ENCODE measurements at regions not wholly inside any gene's neighbourhood (a gene's known extent, or its start where the extent isn't known, plus 50 kb on each side); places are given as distances from the start of the nearest gene placed in this dataset.

GRCh38 chr9:91066856-91067255, 265.2 kb downstream of the SYK start:
- no peaks in the 10 kb centered on the region for H3F3A ChIP-seq (replicated peaks; ENCODE audit: low read depth)
- no peak overlapping the region for H3K27ac Mint-ChIP-seq
- no peaks in the 10 kb centered on the region for H3K27me3 ChIP-seq (ENCODE audit: insufficient read depth)
- H3K79me2 ChIP-seq (replicated peaks; ENCODE audit: insufficient read depth): no peaks in the 10 kb centered on the region
- H3K4me3 Mint-ChIP-seq: no peak overlapping the region
- H3K4me2 ChIP-seq: no peak overlapping the region
- peaks cover 4% of the 10 kb centered on the region for H3K4me1 Mint-ChIP-seq
- ATAC-seq (no peak), DNase-seq (ENCODE audit: low spot score) (no peak)
- 0 out of 2 replicates have a peak, but pooled peaks cover 2% of the 10 kb centered on the region for H3K9me2 ChIP-seq (ENCODE audit: insufficient read depth)
- H2AFZ ChIP-seq: no peak overlapping the region
- H3K4me1 ChIP-seq (ENCODE audit: insufficient read depth): no peaks in the 10 kb centered on the region
- H3K4me3 ChIP-seq: no peak overlapping the region
- no peak for TF ChIP-seq JUNB (IDR thresholded peaks at IDR 0.05; ENCODE audit: unreplicated experiment)
- TF ChIP-seq ZNF114 (CRISPR knock-in tag; IDR thresholded peaks at IDR 0.05): no peak
- TF ChIP-seq CTCF (conservative IDR thresholded peaks at IDR 0.05; ENCODE audit: low read depth in 2 of 2): no peak
- TF ChIP-seq, protein P1, sequence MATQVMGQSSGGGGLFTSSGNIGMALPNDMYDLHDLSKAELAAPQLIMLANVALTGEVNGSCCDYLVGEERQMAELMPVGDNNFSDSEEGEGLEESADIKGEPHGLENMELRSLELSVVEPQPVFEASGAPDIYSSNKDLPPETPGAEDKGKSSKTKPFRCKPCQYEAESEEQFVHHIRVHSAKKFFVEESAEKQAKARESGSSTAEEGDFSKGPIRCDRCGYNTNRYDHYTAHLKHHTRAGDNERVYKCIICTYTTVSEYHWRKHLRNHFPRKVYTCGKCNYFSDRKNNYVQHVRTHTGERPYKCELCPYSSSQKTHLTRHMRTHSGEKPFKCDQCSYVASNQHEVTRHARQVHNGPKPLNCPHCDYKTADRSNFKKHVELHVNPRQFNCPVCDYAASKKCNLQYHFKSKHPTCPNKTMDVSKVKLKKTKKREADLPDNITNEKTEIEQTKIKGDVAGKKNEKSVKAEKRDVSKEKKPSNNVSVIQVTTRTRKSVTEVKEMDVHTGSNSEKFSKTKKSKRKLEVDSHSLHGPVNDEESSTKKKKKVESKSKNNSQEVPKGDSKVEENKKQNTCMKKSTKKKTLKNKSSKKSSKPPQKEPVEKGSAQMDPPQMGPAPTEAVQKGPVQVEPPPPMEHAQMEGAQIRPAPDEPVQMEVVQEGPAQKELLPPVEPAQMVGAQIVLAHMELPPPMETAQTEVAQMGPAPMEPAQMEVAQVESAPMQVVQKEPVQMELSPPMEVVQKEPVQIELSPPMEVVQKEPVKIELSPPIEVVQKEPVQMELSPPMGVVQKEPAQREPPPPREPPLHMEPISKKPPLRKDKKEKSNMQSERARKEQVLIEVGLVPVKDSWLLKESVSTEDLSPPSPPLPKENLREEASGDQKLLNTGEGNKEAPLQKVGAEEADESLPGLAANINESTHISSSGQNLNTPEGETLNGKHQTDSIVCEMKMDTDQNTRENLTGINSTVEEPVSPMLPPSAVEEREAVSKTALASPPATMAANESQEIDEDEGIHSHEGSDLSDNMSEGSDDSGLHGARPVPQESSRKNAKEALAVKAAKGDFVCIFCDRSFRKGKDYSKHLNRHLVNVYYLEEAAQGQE (IDR thresholded peaks at IDR 0.05; ENCODE audit: unreplicated experiment): no peak
- TF ChIP-seq CREB1 (CRISPR knock-in tag; IDR thresholded peaks at IDR 0.05; ENCODE audit: low read depth): no peak
- TF ChIP-seq ZNF331 (CRISPR knock-in tag; IDR thresholded peaks at IDR 0.05; ENCODE audit: low read depth): no peak
- no peak for TF ChIP-seq ETS1 (IDR thresholded peaks at IDR 0.05)
- H3K36me3 Mint-ChIP-seq (ENCODE audit: low read depth): peaks cover 3% of the 10 kb centered on the region; the same call in 1 of the 3 replicates
- H3K27ac ChIP-seq (ENCODE audit: low read depth): no peak overlapping the region
- H3K36me3 ChIP-seq (ENCODE audit: insufficient read depth): no peaks in the 10 kb centered on the region
- H3K9me3 Mint-ChIP-seq: peaks cover 2% of the 10 kb centered on the region; the same call in 1 of the 3 replicates
- peaks cover 6% of the 10 kb centered on the region for H3K27me3 Mint-ChIP-seq (ENCODE audit: insufficient read depth, low read depth, poor library complexity)
- no peaks in the 10 kb centered on the region for H4K20me1 ChIP-seq (replicated peaks; ENCODE audit: insufficient read depth)

- H3K36me3 Mint-ChIP-seq (ENCODE audit: low read depth): peaks cover 3% of the 10 kb centered on the region; the same call in 1 of the 3 replicates
- Histone ChIP-seq H3K4me1 (ENCODE audit: insufficient read depth) (no peaks in the 10 kb centered on the region), H3F3A (replicated peaks; ENCODE audit: low read depth) (no peaks in the 10 kb centered on the region), H3K79me2 (replicated peaks; ENCODE audit: insufficient read depth) (no peaks in the 10 kb centered on the region), H3K9me2 (ENCODE audit: insufficient read depth) (no peaks in the 10 kb centered on the region), H3K27ac (ENCODE audit: low read depth) (no peak overlapping the region), H3K36me3 (ENCODE audit: insufficient read depth) (no peaks in the 10 kb centered on the region), H3K4me2 (no peak overlapping the region), H3K4me3 (no peak overlapping the region), H3K27me3 (ENCODE audit: insufficient read depth) (no peaks in the 10 kb centered on the region), H2AFZ (no peak overlapping the region), H4K20me1 (replicated peaks; ENCODE audit: insufficient read depth) (no peaks in the 10 kb centered on the region)
- peaks cover 6% of the 10 kb centered on the region for H3K27me3 Mint-ChIP-seq (ENCODE audit: insufficient read depth, low read depth, poor library complexity)
- no peak overlapping the region for H3K4me3 Mint-ChIP-seq
- DNase-seq (ENCODE audit: low spot score) (no peak), ATAC-seq (no peak)
- no peak overlapping the region for H3K27ac Mint-ChIP-seq
- peaks cover 4% of the 10 kb centered on the region for H3K4me1 Mint-ChIP-seq
- no peaks in the 10 kb centered on the region for H3K9me3 Mint-ChIP-seq
- TF ChIP-seq, protein P2, sequence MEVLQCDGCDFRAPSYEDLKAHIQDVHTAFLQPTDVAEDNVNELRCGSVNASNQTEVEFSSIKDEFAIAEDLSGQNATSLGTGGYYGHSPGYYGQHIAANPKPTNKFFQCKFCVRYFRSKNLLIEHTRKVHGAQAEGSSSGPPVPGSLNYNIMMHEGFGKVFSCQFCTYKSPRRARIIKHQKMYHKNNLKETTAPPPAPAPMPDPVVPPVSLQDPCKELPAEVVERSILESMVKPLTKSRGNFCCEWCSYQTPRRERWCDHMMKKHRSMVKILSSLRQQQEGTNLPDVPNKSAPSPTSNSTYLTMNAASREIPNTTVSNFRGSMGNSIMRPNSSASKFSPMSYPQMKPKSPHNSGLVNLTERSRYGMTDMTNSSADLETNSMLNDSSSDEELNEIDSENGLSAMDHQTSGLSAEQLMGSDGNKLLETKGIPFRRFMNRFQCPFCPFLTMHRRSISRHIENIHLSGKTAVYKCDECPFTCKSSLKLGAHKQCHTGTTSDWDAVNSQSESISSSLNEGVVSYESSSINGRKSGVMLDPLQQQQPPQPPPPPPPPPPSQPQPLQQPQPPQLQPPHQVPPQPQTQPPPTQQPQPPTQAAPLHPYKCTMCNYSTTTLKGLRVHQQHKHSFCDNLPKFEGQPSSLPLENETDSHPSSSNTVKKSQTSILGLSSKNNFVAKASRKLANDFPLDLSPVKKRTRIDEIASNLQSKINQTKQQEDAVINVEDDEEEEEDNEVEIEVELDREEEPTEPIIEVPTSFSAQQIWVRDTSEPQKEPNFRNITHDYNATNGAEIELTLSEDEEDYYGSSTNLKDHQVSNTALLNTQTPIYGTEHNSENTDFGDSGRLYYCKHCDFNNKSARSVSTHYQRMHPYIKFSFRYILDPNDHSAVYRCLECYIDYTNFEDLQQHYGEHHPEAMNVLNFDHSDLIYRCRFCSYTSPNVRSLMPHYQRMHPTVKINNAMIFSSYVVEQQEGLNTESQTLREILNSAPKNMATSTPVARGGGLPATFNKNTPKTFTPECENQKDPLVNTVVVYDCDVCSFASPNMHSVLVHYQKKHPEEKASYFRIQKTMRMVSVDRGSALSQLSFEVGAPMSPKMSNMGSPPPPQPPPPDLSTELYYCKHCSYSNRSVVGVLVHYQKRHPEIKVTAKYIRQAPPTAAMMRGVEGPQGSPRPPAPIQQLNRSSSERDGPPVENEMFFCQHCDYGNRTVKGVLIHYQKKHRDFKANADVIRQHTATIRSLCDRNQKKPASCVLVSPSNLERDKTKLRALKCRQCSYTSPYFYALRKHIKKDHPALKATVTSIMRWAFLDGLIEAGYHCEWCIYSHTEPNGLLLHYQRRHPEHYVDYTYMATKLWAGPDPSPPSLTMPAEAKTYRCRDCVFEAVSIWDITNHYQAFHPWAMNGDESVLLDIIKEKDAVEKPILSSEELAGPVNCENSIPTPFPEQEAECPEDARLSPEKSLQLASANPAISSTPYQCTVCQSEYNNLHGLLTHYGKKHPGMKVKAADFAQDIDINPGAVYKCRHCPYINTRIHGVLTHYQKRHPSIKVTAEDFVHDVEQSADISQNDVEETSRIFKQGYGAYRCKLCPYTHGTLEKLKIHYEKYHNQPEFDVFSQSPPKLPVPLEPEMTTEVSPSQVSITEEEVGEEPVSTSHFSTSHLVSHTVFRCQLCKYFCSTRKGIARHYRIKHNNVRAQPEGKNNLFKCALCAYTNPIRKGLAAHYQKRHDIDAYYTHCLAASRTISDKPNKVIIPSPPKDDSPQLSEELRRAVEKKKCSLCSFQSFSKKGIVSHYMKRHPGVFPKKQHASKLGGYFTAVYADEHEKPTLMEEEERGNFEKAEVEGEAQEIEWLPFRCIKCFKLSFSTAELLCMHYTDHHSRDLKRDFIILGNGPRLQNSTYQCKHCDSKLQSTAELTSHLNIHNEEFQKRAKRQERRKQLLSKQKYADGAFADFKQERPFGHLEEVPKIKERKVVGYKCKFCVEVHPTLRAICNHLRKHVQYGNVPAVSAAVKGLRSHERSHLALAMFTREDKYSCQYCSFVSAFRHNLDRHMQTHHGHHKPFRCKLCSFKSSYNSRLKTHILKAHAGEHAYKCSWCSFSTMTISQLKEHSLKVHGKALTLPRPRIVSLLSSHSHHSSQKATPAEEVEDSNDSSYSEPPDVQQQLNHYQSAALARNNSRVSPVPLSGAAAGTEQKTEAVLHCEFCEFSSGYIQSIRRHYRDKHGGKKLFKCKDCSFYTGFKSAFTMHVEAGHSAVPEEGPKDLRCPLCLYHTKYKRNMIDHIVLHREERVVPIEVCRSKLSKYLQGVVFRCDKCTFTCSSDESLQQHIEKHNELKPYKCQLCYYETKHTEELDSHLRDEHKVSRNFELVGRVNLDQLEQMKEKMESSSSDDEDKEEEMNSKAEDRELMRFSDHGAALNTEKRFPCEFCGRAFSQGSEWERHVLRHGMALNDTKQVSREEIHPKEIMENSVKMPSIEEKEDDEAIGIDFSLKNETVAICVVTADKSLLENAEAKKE (CRISPR knock-in tag; IDR thresholded peaks at IDR 0.05): no peak
- TF ChIP-seq NANOG (IDR thresholded peaks at IDR 0.05; ENCODE audit: borderline replicate concordance) (no peak), POLR2AphosphoS5 (IDR thresholded peaks at IDR 0.05; ENCODE audit: low read depth) (no peak)
Measured at GRCh38 chr9:91067306-91067860, 265.8 kb downstream of the SYK start.
